OCI-LY7 (cell line): ENCODE measurements at regions not wholly inside any gene's neighbourhood (a gene's known extent, or its start where the extent isn't known, plus 50 kb on each side); places are given as distances from the start of the nearest gene placed in this dataset.

Experiments
- BruUV-seq: library from RNA; stranded (reverse); fragments of 400-500 nt; replicated peaks from 2 replicates; lab custom pipeline; 2021; lab: Mats Ljungman, UMichigan
- CTCF ChIA-PET: fragments of 300-600 bp; sonication (Branson Sonifier 250); formaldehyde crosslinking; loops from one replicate; lab custom pipeline; 2022; ENCODE audit warnings: antibody characterized with exemption; ENCODE audit not compliant: unreplicated experiment; lab: Charles Lee
- POLR2A ChIA-PET: fragments of 300-600 bp; sonication (Branson Sonifier 250); formaldehyde crosslinking; loops from one replicate; lab custom pipeline; 2022; ENCODE audit warnings: antibody characterized with exemption; lab: Charles Lee
- DNase-seq: peaks from one replicate; pipeline ENCODE4 v3.0.0-alpha.2; 2015; ENCODE audit warnings: low spot score
- H2AFZ ChIP-seq: fragments of 200-600 bp; sonication (generic), shearing (Covaris generic); 2 replicates; pipeline ENCODE4 v1.6.1; 2014; ENCODE audit warnings: mild to moderate bottlenecking, antibody characterized with exemption, low read length, moderate library complexity
- H3K27ac ChIP-seq: fragments of 200-600 bp; sonication (generic); 2 replicates; pipeline ENCODE4 v1.5.1; 2014; ENCODE audit warnings: mixed run types, low read depth, mild to moderate bottlenecking, moderate library complexity, low read length, inconsistent platforms; ENCODE audit not compliant: poor library complexity, severe bottlenecking
- H3K36me3 ChIP-seq: fragments of 200-600 bp; sonication (generic); 2 replicates; pipeline ENCODE4 v1.6.1; 2014; ENCODE audit warnings: mild to moderate bottlenecking, antibody characterized with exemption, low read length, moderate library complexity, mixed read lengths; ENCODE audit not compliant: insufficient read depth
- H3K4me1 ChIP-seq: fragments of 200-600 bp; sonication (generic); 2 replicates; pipeline ENCODE4 v1.5.1; 2014; ENCODE audit warnings: mild to moderate bottlenecking, low read length; ENCODE audit not compliant: insufficient read depth, poor library complexity, severe bottlenecking
- H3K4me2 ChIP-seq: fragments of 200-600 bp; sonication (generic); 2 replicates; pipeline ENCODE4 v1.6.1; 2014; ENCODE audit warnings: mild to moderate bottlenecking, low read length
- H3K4me3 ChIP-seq: fragments of 200-600 bp; sonication (generic); 2 replicates; pipeline ENCODE4 v1.5.1; 2014; ENCODE audit warnings: mild to moderate bottlenecking, low read depth, low read length; ENCODE audit not compliant: poor library complexity, severe bottlenecking
- H3K79me2 ChIP-seq: fragments of 200-600 bp; sonication (generic); 2 replicates; pipeline ENCODE4 v1.6.1; 2016; ENCODE audit warnings: low read depth, mild to moderate bottlenecking, low read length, moderate library complexity, mixed read lengths; ENCODE audit not compliant: insufficient read depth
- H3K9me2 ChIP-seq: fragments of 200-600 bp; sonication (generic); 2 replicates; pipeline ENCODE4 v1.6.1; 2016; ENCODE audit warnings: mild to moderate bottlenecking, low read length, mixed read lengths; ENCODE audit not compliant: insufficient read depth
- H3K9me3 ChIP-seq: fragments of 200-600 bp; sonication (generic); 2 replicates; pipeline ENCODE4 v1.6.1; 2014; ENCODE audit warnings: mild to moderate bottlenecking, mixed run types, low read length, mixed read lengths
- H4K20me1 ChIP-seq: fragments of 200-600 bp; sonication (generic); 2 replicates; pipeline ENCODE4 v1.6.1; 2014; ENCODE audit warnings: mild to moderate bottlenecking, antibody characterized with exemption, low read length, moderate library complexity, mixed read lengths; ENCODE audit not compliant: insufficient read depth
- EZH2phosphoT487 ChIP-seq: fragments of 200-600 bp; sonication (generic); IDR thresholded peaks from 2 replicates; pipeline ENCODE4 v1.6.1; 2018; ENCODE audit warnings: low read depth, borderline replicate concordance, mild to moderate bottlenecking, mixed run types, antibody characterized with exemption, low read length, moderate library complexity, mixed read lengths
- intact Hi-C: fragments of 100-400 bp; cut with micrococcal nuclease; formaldehyde crosslinking; loops from one replicate; pipeline ENCODE4 v1.10.0; 2022; ENCODE audit not compliant: unreplicated experiment
- TF ChIP-seq, protein P1 (sequence below): fragments of 200-600 bp; sonication (generic); conservative IDR thresholded peaks from 2 replicates; pipeline ENCODE4 v1.5.1; 2014; ENCODE audit warnings: mild to moderate bottlenecking, antibody characterized with exemption, low read length, moderate library complexity, mixed read lengths

GRCh38 chr10:64093946-64094535 is 572.8 kb downstream of the REEP3 start:
- Histone ChIP-seq H3K4me1 (no peaks in the 10 kb centered on the region), H2AFZ (no peak overlapping the region), H3K4me2 (no peak overlapping the region), H4K20me1 (no peaks in the 10 kb centered on the region), H3K4me3 (no peak overlapping the region), H3K36me3 (no peaks in the 10 kb centered on the region), H3K79me2 (no peaks in the 10 kb centered on the region), H3K9me3 (no peaks in the 10 kb centered on the region), H3K9me2 (no peaks in the 10 kb centered on the region), H3K27ac (no peak overlapping the region)
- TF ChIP-seq, protein P1, sequence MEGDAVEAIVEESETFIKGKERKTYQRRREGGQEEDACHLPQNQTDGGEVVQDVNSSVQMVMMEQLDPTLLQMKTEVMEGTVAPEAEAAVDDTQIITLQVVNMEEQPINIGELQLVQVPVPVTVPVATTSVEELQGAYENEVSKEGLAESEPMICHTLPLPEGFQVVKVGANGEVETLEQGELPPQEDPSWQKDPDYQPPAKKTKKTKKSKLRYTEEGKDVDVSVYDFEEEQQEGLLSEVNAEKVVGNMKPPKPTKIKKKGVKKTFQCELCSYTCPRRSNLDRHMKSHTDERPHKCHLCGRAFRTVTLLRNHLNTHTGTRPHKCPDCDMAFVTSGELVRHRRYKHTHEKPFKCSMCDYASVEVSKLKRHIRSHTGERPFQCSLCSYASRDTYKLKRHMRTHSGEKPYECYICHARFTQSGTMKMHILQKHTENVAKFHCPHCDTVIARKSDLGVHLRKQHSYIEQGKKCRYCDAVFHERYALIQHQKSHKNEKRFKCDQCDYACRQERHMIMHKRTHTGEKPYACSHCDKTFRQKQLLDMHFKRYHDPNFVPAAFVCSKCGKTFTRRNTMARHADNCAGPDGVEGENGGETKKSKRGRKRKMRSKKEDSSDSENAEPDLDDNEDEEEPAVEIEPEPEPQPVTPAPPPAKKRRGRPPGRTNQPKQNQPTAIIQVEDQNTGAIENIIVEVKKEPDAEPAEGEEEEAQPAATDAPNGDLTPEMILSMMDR, result no peak
- TF ChIP-seq EZH2phosphoT487, result no peak
- no peak for DNase-seq
- BruUV-seq, result no TSS peak
- ChIA-PET CTCF (no interaction called here), POLR2A (no interaction called here)
- intact Hi-C loops, result no loop called here

DNA sequence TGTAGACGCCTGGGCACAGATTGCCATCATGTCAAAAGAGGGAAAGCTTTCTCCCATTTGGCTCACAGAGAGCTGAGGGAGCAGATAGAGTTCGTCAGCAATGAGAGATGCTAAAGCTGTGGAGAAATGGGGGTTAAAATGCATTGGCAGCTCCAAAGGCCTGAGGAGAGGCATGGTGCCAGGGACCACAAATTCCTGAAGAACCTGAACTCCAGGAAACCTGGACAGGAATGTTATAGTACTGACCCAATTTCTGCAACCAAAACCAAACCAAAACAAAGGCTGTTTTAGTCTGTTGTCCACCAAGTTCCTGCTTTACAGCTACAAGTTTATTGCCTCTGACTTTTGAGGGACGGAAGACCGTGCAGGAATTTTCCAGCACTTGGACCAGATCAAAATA is 575.7 kb downstream of the REEP3 start:
- Histone ChIP-seq H2AFZ (no peak overlapping the region), H3K79me2 (no peaks in the 10 kb centered on the region), H3K36me3 (no peaks in the 10 kb centered on the region), H3K4me2 (no peak overlapping the region), H4K20me1 (no peaks in the 10 kb centered on the region), H3K9me3 (no peaks in the 10 kb centered on the region), H3K4me1 (no peaks in the 10 kb centered on the region), H3K4me3 (no peak overlapping the region), H3K9me2 (no peaks in the 10 kb centered on the region), H3K27ac (no peak overlapping the region)
- ChIA-PET CTCF (no interaction called here), POLR2A (no interaction called here)
- no TSS peak for BruUV-seq
- TF ChIP-seq, protein P1, result no peak
- TF ChIP-seq EZH2phosphoT487, result no peak
- intact Hi-C loops, result no loop called here
- no peak for DNase-seq

- DNase-seq, result no peak
- H3K9me2 ChIP-seq, result no peaks in the 10 kb centered on the region
- TF ChIP-seq, protein P1, result no peak
- no peak for TF ChIP-seq EZH2phosphoT487
- no peaks in the 10 kb centered on the region for H4K20me1 ChIP-seq
- no peaks in the 10 kb centered on the region for H3K36me3 ChIP-seq
- intact Hi-C loops, result no loop called here
- no peaks in the 10 kb centered on the region for H3K4me1 ChIP-seq
- no TSS peak for BruUV-seq
- no peak overlapping the region for H3K4me3 ChIP-seq
- no peak overlapping the region for H3K27ac ChIP-seq
- no peak overlapping the region for H2AFZ ChIP-seq
- ChIA-PET CTCF (no interaction called here), POLR2A (interaction anchor here (0.6 kb wide), 1 partner anchor 1113 kb away, joined by 3 read pairs; no protein-coding TSS in a partner anchor)
- H3K79me2 ChIP-seq, result no peaks in the 10 kb centered on the region
- H3K9me3 ChIP-seq, result no peaks in the 10 kb centered on the region
- H3K4me2 ChIP-seq, result no peak overlapping the region
These were observed 576.4 kb downstream of the REEP3 start for GRCh38 chr10:64097391-64098122.
